GM19324 (cell line): ENCODE measurements at regions not wholly inside any gene's neighbourhood (a gene's known extent, or its start where the extent isn't known, plus 50 kb on each side); places are given as distances from the start of the nearest gene placed in this dataset.
"Not testable (repeated sequence)": the region's sequence is repeated elsewhere in the genome, so short reads cannot be mapped to it uniquely, and the experiment has no call there.

Source experiments
- ATAC-seq: cut with Tn5 transposase; IDR thresholded peaks from one replicate; pipeline ENCODE4 v1.9.1; 2021; ENCODE audit warnings: mild to moderate bottlenecking, moderate library complexity; ENCODE audit not compliant: unreplicated experiment, low FRiP score

DNA sequence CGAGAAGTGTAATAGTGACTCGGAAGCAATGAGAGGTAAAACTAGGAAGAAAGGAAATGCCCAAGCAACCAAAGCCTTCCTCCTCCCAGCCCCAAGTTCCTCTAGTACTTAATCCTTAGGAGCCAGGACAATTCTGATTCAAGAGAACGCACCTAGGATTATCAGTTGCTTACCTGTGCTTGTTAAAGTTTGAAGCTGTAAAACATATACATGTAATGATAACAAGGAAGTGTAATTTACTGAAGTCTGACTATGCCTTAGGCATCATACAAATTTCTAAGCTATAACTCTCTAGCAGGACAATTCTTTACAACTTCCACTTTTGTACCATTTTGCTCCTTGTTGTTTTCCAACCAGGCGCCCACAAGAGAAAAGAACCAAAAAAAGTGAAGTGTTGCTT is 92.8 kb upstream of the OSBPL8 start:
- ATAC-seq, result no peak

- ATAC-seq, result no peak
Observed at GRCh38 chr12:76653342-76653741, 93.8 kb upstream of the OSBPL8 start.

DNA sequence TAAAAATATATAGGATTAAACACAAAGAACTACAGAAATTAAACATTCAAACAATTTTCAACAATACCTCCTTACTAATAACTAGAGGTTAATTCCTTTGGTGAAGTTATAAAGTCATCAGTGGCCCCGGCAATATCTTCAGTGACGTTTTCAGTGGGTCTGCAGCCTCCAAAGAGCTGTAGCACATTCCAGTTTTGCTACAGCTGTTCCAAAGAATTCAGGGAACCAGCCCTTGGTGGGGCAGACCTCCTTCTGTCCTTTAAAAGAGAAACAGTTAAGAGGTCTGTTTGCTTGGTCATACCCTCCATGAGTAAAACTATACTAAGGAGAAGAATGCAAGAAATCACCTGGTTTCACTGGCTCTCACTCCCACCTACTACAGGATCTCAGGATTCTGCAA is 99.2 kb upstream of the ZDHHC17 start:
- no peak for ATAC-seq

DNA sequence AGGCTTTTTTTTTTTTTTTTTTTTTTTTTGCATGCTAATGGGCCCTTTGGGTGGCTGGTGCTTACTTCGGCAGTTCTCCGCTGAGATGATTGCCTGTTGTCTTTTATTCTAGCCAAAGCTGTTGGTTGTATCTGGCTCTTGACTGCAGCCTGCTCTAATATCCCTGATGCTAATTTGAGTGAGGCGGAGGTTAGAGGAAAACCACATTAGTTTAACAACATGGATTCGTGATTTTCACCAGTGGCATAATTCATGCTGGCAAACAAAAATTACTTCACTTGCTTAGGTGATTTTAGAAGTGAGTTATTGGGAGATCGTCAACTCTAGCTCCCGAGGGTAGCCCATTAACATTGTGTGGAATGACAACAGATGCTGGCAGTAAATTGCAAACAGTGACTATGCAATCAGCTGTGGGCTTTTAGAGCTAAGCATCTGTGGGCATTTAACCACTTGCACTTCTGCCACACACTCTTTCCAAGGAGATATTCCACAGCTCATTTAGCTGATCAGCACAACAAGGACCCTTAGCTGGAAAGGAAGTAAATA is 97.6 kb upstream of the ZDHHC17 start:
- no peak for ATAC-seq

DNA sequence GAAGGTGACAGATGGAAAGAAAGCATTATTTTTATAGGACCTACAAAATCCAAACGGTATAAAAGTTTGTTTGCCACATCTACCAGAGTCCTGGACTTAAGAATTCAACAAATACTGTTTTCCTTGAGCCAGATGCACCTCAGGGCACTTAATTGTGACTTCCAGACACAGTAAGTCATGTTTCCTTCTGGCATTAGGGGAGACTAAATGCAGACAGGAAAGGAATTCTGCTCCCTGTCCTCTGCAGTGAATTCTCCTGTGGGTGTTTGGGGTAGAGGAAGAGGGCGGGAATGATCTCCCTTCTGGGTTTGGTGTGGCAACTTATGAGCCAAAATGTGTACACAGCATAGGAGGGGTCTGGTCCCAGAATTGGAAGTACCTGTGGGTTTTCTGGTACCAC is 93.9 kb upstream of the ZDHHC17 start:
- ATAC-seq, result no peak

GRCh38 chr12:76670776-76671175 is 93.1 kb upstream of the ZDHHC17 start:
- no peak for ATAC-seq

DNA sequence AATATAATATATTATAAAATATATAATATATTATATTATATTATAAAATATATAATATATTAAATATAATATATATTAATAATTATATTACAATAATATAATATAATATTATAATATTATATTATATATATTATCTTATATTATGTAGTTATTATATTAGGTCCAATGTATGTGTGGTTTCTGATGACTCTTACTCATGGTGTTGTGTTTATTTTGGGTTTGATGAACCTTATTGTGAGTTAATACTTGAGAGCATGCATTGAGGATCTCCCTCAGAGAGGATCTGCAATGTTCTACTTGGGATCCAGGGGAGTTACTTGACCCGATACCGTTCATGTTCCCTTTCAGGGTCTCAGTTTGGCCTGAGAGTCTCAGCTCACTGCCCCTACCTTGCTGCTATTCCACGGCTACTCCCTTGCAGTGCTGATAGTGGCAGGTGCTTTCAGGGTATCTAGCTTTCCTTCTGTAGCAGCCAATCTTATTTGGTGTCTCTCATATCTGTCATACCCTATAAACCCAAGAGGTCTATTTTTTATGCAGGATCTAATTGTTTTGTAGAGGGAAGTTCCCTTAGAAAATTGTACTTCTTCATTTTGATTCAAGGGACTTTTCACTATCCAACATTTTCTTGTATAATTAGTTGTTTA is 89.1 kb upstream of the ZDHHC17 start:
- ATAC-seq, result no peak

DNA sequence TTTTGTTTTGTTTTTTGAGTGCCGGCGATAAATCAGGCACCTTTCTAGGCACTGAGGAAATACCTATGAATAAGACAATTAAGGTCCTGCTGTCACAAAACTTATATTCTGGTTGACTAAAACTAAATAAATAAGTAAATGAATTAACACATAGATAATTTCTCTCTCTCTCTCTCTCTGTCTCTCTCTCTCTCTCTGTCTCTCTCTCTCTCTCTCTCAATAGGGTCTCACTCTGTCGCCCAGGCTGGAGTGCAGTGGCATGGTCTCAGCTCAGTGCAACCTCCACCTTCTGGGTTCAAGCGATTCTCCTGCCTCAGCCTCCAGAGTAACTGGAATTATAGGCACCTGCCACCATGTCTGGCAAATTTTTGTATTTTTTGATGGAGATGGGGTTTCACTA is 87.7 kb upstream of the ZDHHC17 start:
- ATAC-seq, result not testable (repeated sequence)

- no peak for ATAC-seq
Observed at GRCh38 chr12:76678992-76679391, 84.9 kb upstream of the ZDHHC17 start.

DNA sequence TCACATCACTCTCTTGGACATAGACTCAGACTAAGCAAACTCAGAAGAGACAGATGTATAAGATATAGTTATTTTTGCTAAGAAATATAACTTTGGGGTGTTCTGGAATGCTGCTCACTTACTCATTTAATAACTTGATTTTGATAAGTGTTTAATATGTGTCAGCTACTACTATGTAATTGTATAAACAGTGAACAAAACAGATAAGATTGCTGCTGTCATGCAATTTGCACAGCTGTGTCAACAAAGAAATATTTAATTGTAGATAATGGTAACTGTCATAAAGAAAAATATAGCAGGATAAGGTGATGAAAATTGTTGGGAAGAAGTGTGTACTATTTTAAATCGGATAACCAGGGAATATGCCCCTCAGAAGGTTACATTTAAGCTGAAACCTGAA is 84.1 kb upstream of the ZDHHC17 start:
- ATAC-seq, result no peak

GRCh38 chr12:76680940-76681339 is 83.0 kb upstream of the ZDHHC17 start:
- ATAC-seq, result no peak

- no peak for ATAC-seq
Observed at GRCh38 chr12:76685246-76685678, 78.7 kb upstream of the ZDHHC17 start.

DNA sequence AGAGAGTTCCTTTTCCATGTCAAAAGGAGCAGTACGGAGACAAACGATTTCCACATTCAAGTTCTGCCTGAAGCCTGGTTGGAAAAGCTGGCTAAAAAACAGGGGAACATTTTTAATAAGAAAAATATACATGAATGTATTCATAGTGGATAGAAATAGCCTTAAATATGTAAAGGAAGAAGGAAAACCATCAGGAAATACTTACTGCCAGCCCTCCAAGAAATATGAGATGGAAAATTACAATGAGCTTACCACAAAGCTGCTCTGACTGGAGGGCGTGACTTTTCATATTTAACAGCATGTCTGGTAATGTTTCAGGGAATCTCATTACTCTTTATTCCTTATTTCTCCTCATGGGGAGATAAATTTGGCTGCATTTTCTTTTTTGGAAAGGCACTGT is 75.9 kb upstream of the ZDHHC17 start:
- no peak for ATAC-seq

DNA sequence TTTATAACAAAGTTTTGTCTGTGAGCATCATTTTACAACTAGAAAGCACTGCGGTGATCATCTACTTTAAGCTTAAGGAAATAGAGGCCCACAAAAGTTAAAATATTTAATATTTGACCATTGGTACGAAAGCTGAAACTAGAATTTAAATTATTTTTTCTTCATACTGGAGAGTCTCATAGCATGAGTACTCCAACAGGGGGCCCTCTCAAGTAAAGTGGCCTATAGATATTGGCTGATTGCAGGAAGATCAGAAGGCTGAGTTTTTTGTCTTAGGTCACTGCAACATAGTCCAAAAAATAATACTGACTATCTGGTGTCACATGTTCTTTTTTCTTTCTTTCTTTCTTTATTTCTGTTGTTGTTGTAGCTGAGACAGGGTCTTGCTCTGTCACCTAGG is 75.3 kb upstream of the ZDHHC17 start:
- ATAC-seq, result no peak

DNA sequence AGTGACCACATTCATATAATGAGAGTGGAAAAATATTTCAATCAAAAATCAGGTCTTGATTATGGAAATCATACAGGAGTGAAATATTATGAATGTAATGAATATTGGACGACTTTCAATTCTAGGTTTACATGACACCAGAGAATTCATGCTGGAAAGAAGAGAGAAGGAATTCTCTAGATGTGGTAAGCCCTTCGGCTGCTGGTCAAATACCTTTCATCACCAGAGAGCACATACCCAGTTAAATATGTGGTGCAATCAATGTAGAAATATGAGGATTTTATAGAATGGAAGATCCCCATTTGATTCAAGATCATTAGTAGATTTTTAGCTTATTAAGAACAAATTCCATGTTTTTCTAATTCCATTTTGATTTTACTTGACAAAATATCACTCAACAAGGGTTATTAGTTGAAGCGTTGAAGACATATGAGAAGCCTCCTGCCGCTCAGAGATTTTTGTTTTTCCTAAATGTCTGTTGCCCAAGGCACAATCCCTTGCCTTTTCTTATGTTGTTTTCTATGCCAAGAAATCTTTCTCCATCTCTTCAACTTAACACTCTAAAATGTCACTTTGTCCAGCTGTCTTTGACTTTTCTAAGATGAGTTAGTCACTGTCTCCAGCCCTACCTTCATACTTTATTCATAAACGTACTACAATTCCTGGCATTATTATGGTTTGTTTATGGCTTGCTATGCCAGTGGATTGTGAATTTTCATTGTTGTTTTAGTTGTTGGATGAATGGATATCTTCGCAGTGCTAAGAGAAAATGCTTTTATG is 72.8 kb upstream of the ZDHHC17 start:
- ATAC-seq, result no peak

- no peak for ATAC-seq
Observed at GRCh38 chr12:76692846-76693245, 71.1 kb upstream of the ZDHHC17 start.

GRCh38 chr12:76694369-76694768 is 69.5 kb upstream of the ZDHHC17 start:
- no peak for ATAC-seq

DNA sequence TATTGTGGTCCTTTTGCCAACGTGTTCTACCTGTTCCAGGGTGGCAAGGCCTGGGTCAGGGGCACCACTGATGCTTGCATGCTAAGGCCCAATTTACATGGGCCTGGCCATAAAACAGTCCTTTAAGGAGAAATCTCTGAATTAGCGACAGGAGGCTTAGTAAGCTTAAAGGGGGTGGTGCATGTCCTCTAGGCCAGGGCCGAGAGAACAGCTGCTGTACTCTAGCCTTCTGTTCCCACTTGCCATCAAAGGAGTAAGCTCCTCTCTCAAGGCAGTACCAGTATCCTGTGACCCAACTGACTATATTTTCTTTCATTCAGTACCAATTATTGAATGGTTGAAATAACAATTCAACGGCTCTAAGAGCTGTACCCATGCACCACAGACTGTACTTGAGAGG is 67.7 kb upstream of the ZDHHC17 start:
- no peak for ATAC-seq

DNA sequence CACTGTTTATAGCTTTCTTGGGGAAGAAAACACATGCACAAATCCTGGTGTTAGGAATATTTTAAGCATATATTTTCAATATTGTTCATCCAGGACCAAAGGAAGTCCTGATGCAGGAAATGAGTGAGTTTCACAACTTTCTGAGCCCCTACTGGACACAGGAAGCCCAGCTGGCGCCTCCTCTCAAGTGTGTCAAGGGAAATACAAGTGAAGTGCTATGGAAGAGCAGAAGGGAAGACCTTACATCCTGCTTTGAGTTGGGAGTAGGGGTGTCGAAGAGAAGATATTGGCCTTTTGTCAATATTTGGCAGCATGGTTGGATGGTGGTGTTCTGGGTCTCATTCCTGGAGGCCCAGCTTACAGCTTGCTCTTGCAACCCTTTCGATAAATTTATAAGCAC is 66.1 kb upstream of the ZDHHC17 start:
- no peak for ATAC-seq

- no peak for ATAC-seq
Observed at GRCh38 chr12:76698316-76698715, 65.6 kb upstream of the ZDHHC17 start.

- ATAC-seq, result no peak
Observed at GRCh38 chr12:76698966-76699365, 64.9 kb upstream of the ZDHHC17 start.

- ATAC-seq, result no peak
Observed at GRCh38 chr12:76701690-76702089, 62.2 kb upstream of the ZDHHC17 start.
